ENCODE measurements at regions not wholly inside any gene's neighbourhood (a gene's known extent, or its start where the extent isn't known, plus 50 kb on each side); places are given as distances from the start of the nearest gene placed in this dataset.

GRCh38 chr2:206383669-206384068 is 59.7 kb upstream of the ADAM23 start:
- H3K36me3 ChIP-seq (replicated peaks in 1 of 2; ENCODE audit: control insufficient read depth in 1 of 2, insufficient read depth in 2 of 2, low read length in 2 of 2): no peaks in the 10 kb centered on the region
- no peaks in the 10 kb centered on the region for H4K20me1 ChIP-seq (ENCODE audit: insufficient read depth, low read length)
- ChIA-PET POLR2A (no interaction called here), CTCF (ENCODE audit: low intra/inter-chr PET ratio, low total read pairs) (no interaction called here)
- 3% methylated on average over 2 of the region's 2 CpGs for WGBS (ENCODE audit: low lambda C conversion rate)
- no TSS peak for BruUV-seq (replicated peaks)
- DNase-seq (ENCODE audit: low spot score) (no peak), FAIRE-seq (no peak), ATAC-seq (no peak)
- H3K27ac ChIP-seq (ENCODE audit: extremely low read length, insufficient read depth, low read length): no peak overlapping the region
- no peak overlapping the region for H3K9ac ChIP-seq (ENCODE audit: insufficient read depth, low read depth, low read length)
- no peaks in the 10 kb centered on the region for H3K9me3 ChIP-seq (ENCODE audit: low read length)
- no peak overlapping the region for H2AFZ ChIP-seq (ENCODE audit: low read length)
- no peaks in the 10 kb centered on the region for H3K79me2 ChIP-seq (ENCODE audit: insufficient read depth, low read length)
- TF ChIP-seq ARID5B (CRISPR knock-in tag; IDR thresholded peaks at IDR 0.05) (no peak), CBFB (CRISPR knock-in tag; IDR thresholded peaks at IDR 0.05) (no peak), ZNF569 (CRISPR knock-in tag; IDR thresholded peaks at IDR 0.05; ENCODE audit: borderline replicate concordance) (no peak), ISX (CRISPR knock-in tag; conservative IDR thresholded peaks at IDR 0.05) (no peak), PRPF4 (IDR thresholded peaks at IDR 0.05; ENCODE audit: low read depth, low read length, poor library complexity, severe bottlenecking) (no peak), GTF3A (CRISPR knock-in tag; conservative IDR thresholded peaks at IDR 0.05) (no peak), FOXA1 (IDR thresholded peaks at IDR 0.05) (no peak), FOXA1 (CRISPR knock-in tag; IDR thresholded peaks at IDR 0.05) (no peak), SRY (CRISPR knock-in tag; IDR thresholded peaks at IDR 0.05) (no peak), MTA3 (CRISPR knock-in tag; IDR thresholded peaks at IDR 0.05) (no peak), ZIK1 (CRISPR knock-in tag; IDR thresholded peaks at IDR 0.05; ENCODE audit: borderline replicate concordance, low read depth) (no peak), RAD21 (CRISPR knock-in tag; IDR thresholded peaks at IDR 0.05) (no peak), YY1 (IDR thresholded peaks at IDR 0.05; ENCODE audit: insufficient read depth, insufficient replicate concordance, low read depth, low read length) (no peak), PHF5A (CRISPR knock-in tag; IDR thresholded peaks at IDR 0.05; ENCODE audit: low read depth, unreplicated experiment) (no peak), SUZ12 (IDR thresholded peaks at IDR 0.05; ENCODE audit: low read depth, low read length) (no peak), ZNF556 (CRISPR knock-in tag; IDR thresholded peaks at IDR 0.05; ENCODE audit: borderline replicate concordance) (no peak), IKZF4 (CRISPR knock-in tag; IDR thresholded peaks at IDR 0.05; ENCODE audit: borderline replicate concordance, low read depth, not compliant biosample characterization) (no peak), MED8 (CRISPR knock-in tag; IDR thresholded peaks at IDR 0.05; ENCODE audit: insufficient replicate concordance) (no peak), MEIS2 (CRISPR knock-in tag; IDR thresholded peaks at IDR 0.05) (no peak), GRHL1 (CRISPR knock-in tag; conservative IDR thresholded peaks at IDR 0.05) (no peak), ZNF766 (CRISPR knock-in tag; IDR thresholded peaks at IDR 0.05; ENCODE audit: borderline replicate concordance) (no peak)
- H3K4me3 ChIP-seq (replicated peaks in 1 of 3; ENCODE audit: insufficient read depth in 1 of 3, low read depth in 2 of 3, low read length in 3 of 3): no peak overlapping the region
- intact Hi-C loops (cut with micrococcal nuclease; ENCODE audit: unreplicated experiment) (no loop called here), in situ Hi-C loops (cut with HindIII; ENCODE audit: extremely low pct_ligation_motif_present, low pct_unique_long_range_greater_than_20kb) (no loop called here)
- no peaks in the 10 kb centered on the region for H3K4me1 ChIP-seq (ENCODE audit: insufficient read depth, low read length)
- H3K27me3 ChIP-seq (ENCODE audit: control insufficient read depth in 1 of 2, insufficient read depth in 2 of 2, low read length in 2 of 2): no peaks in the 10 kb centered on the region; a peak in 1 of 5 replicates
- no peak overlapping the region for H3K4me2 ChIP-seq (ENCODE audit: low read depth, low read length)
